Heart left ventricle (tissue), 16 donors: ENCODE measurements at regions not wholly inside any gene's neighbourhood (a gene's known extent, or its start where the extent isn't known, plus 50 kb on each side); places are given as distances from the start of the nearest gene placed in this dataset.
A peak's percentile ranks its signal among the peaks of the same experiment; 100 is the strongest.

ENCODE experiments used
- ATAC-seq, 4 donors: fragments of 200-7000 bp; cut with Tn5 transposase; one replicate each; pipeline ENCODE4 v1.9.1; 2020 to 2022; ENCODE audit warnings: moderate library complexity in 4 of 4, mild to moderate bottlenecking in 3 of 4, moderate number of reproducible peaks in 1 of 4
- DNase-seq, 5 donors: peaks; one replicate each; pipeline ENCODE4 v3.0.0-alpha.2; 2020
- H3K27ac ChIP-seq, 12 donors: fragments of 200-600 bp; sonication (generic) in 4 of 12; one replicate each; pipeline versions ENCODE4 v1.5.0 to v1.8.0; 2016 to 2022; ENCODE audit warnings: mild to moderate bottlenecking in 2 of 12
- H3K27me3 ChIP-seq, 9 donors: fragments of 200-600 bp; sonication (generic) in 2 of 9; one replicate each; pipeline versions ENCODE4 v1.5.1 to v1.8.0; 2016 to 2022; ENCODE audit warnings: mild to moderate bottlenecking in 3 of 9
- H3K36me3 ChIP-seq, 9 donors: fragments of 200-600 bp; sonication (generic) in 2 of 9; one replicate each; pipeline versions ENCODE4 v1.5.0 to v1.8.0; 2018 to 2022; ENCODE audit warnings: mild to moderate bottlenecking in 2 of 9
- H3K4me1 ChIP-seq, 12 donors: fragments of 200-600 bp; sonication (generic) in 4 of 12; one replicate each; pipeline versions ENCODE4 v1.5.0 to v1.8.0; 2016 to 2022; ENCODE audit warnings: mild to moderate bottlenecking in 3 of 12
- H3K4me3 ChIP-seq, 12 donors: fragments of 200-600 bp; sonication (generic) in 4 of 12; one replicate each; pipeline versions ENCODE4 v1.5.0 to v1.8.0; 2017 to 2022; ENCODE audit warnings: mild to moderate bottlenecking in 9 of 12, moderate library complexity in 4 of 12
- H3K9me3 ChIP-seq, 12 donors: fragments of 200-600 bp; sonication (generic) in 4 of 12; one replicate each; pipeline versions ENCODE4 v1.5.0 to v1.8.0; 2016 to 2022; ENCODE audit warnings: mild to moderate bottlenecking in 1 of 12
- CTCF ChIP-seq, 12 donors: fragments of 200-600 bp; sonication (generic) in 4 of 12; IDR thresholded peaks; one replicate each; pipeline versions ENCODE4 v1.5.0 to v1.8.0; 2018 to 2022; ENCODE audit warnings: antibody characterized with exemption in 12 of 12, mild to moderate bottlenecking in 5 of 12
- POLR2A ChIP-seq, 2 donors: fragments of 450-650 bp; IDR thresholded peaks; one replicate each; pipeline ENCODE4 v1.6.1; 2017; ENCODE audit warnings: antibody characterized with exemption in 2 of 2, mild to moderate bottlenecking in 2 of 2, moderate library complexity in 2 of 2
- WGBS, 4 donors: extraction: QIAGEN DNeasy Blood & Tissue Kit in 2 of 4; methylation state at CpG; one replicate each; pipeline versions ENCODE4 v1.1.5 to v1.1.7; 2013 to 2018; 5-methylcytosine and 5-hydroxymethylcytosine counted together
- intact Hi-C, 10 donors: fragments of 100-400 bp; cut with DNase I; formaldehyde crosslinking; loops; one replicate each; pipeline versions ENCODE4 v1.11.1 to v1.14.2; 2022
- donor health status: ischemic (EF 13 %, LVEDD 7.1; RV severe dilation, severe dysfunction).
- donor health status: healthy with polysubstance abuse.
- donor health status: DM: no; HTN: yes; CAD: no.
- donor health status: DM: no; HTN: no; CAD: no.
- donor health status: ischemic (EF 25% LVEDD 6.9; RV normal size, moderate dysfunction).
- donor health status: ischemic (EF 25% LVEDD 5.7; RV mildly dilated, moderate dysfunction).
- donor health status: healthy.
- donor health status: DM: yes; HTN: yes; CAD: no.
- donor health status: ischemic (EF 35%, LVEDD 5.7; RV mildly dilated, moderate dysfunction).
- donor health status: nonischemic (EF 11% LVEDD 7.7; RV severe dilation, severe dysfunction).
- donor health status: DM: yes; HTN: yes; CAD: no.
- donor health status: PGD.
- donor health status: ischemic (EF 29% LVEDD 5.4; RV normal size, mild dysfunction).
- donor health status: nonischemic (EF 23%, LVEDD 6.1; RV moderate dilation, normal function).

- peak; percentile 36 to 60 (median 52) for ATAC-seq
- no peaks in the 10 kb centered on the region for H3K36me3 ChIP-seq
- 48 to 62% (median 55%) methylated on average over 5 of the region's 5 CpGs for WGBS, 4 donors
Observed at GRCh38 chr6:163790266-163790840, 375.8 kb downstream of the QKI start.

GRCh38 chr6:163789199-163789810 lies 374.8 kb downstream of the QKI start:
- no peak for ATAC-seq
- intact Hi-C loops, result loop anchor here in 2 of 10 donors (10.0 kb wide), 2 partner anchors 205 to 315 kb away; no protein-coding TSS in a partner anchor
- Histone ChIP-seq H3K36me3 (no peaks in the 10 kb centered on the region), H3K4me1 (peaks cover 0 to 9% (median 0%) of the 10 kb centered on the region in 12 donors), H3K27me3 (no peaks in the 10 kb centered on the region), H3K27ac (no peak overlapping the region), H3K4me3 (no peak overlapping the region), H3K9me3 (no peaks in the 10 kb centered on the region)
- DNase-seq, result no peak
- 83 to 91% (median 90%) methylated on average over 5 of the region's 5 CpGs for WGBS, 4 donors
- TF ChIP-seq CTCF (IDR thresholded peaks at IDR 0.05) (no peak), POLR2A (IDR thresholded peaks at IDR 0.05) (no peak)

More at GRCh38 chr6:163790266-163790840, 375.8 kb downstream of the QKI start:
- Histone ChIP-seq H3K4me1 (peaks cover 0 to 9% (median 0%) of the 10 kb centered on the region in 12 donors), H3K9me3 (no peaks in the 10 kb centered on the region), H3K27ac (peak overlapping the region in 2 of 12 donors; percentile 7 to 28), H3K4me3 (no peak overlapping the region), H3K27me3 (no peaks in the 10 kb centered on the region)
- TF ChIP-seq CTCF (IDR thresholded peaks at IDR 0.05), result no peak
- TF ChIP-seq POLR2A (IDR thresholded peaks at IDR 0.05), result no peak
- no peak for DNase-seq
- intact Hi-C loops, result no loop called here

- ATAC-seq, result no peak
Observed at GRCh38 chr6:163786995-163787671, 372.6 kb downstream of the QKI start.

More at GRCh38 chr6:163786995-163787671, 372.6 kb downstream of the QKI start:
- Histone ChIP-seq H3K36me3 (no peaks in the 10 kb centered on the region), H3K4me1 (peaks cover 0 to 9% (median 0%) of the 10 kb centered on the region in 12 donors), H3K4me3 (no peak overlapping the region), H3K9me3 (no peaks in the 10 kb centered on the region), H3K27me3 (no peaks in the 10 kb centered on the region), H3K27ac (no peak overlapping the region)
- DNase-seq, result no peak
- 57 to 66% (median 58%) methylated on average over 2 of the region's 2 CpGs for WGBS, 4 donors
- intact Hi-C loops, result loop anchor here in 2 of 10 donors (10.0 kb wide), 2 partner anchors 202 to 318 kb away; no protein-coding TSS in a partner anchor
- TF ChIP-seq CTCF (IDR thresholded peaks at IDR 0.05) (no peak), POLR2A (IDR thresholded peaks at IDR 0.05) (no peak)
